ENCODE measurements at regions not wholly inside any gene's neighbourhood (a gene's known extent, or its start where the extent isn't known, plus 50 kb on each side); places are given as distances from the start of the nearest gene placed in this dataset.

GRCh38 chr10:62666275-62666674 is 138.2 kb upstream of the ADO start:
- no peak overlapping the region for H3K4me3 ChIP-seq (replicated peaks in 1 of 2; ENCODE audit: low read depth in 2 of 2, low read length in 2 of 2)
- DNase-seq (ENCODE audit: low read depth in 2 of 2), result no peak
- TF ChIP-seq CTCF (IDR thresholded peaks at IDR 0.05; ENCODE audit: low read depth, low read length), result no peak

- no peak for DNase-seq (ENCODE audit: low read depth in 2 of 2)
- no peak for TF ChIP-seq CTCF (IDR thresholded peaks at IDR 0.05; ENCODE audit: low read depth, low read length)
- no peak overlapping the region for H3K4me3 ChIP-seq (replicated peaks in 1 of 2; ENCODE audit: low read depth in 2 of 2, low read length in 2 of 2)
These were observed 135.2 kb upstream of the ADO start for GRCh38 chr10:62669341-62669740.

GRCh38 chr10:62671104-62671503 is 133.4 kb upstream of the ADO start:
- no peak for TF ChIP-seq CTCF (IDR thresholded peaks at IDR 0.05; ENCODE audit: low read depth, low read length)

GRCh38 chr10:62681211-62681940 is 123.1 kb upstream of the ADO start:
- DNase-seq (ENCODE audit: low read depth in 2 of 2), result peak in 1 of 2 donors; percentile 8
- no peak for TF ChIP-seq CTCF (IDR thresholded peaks at IDR 0.05; ENCODE audit: low read depth, low read length)
- no peak overlapping the region for H3K4me3 ChIP-seq (replicated peaks in 1 of 2; ENCODE audit: low read depth in 2 of 2, low read length in 2 of 2)

More at GRCh38 chr10:62671104-62671503, 133.4 kb upstream of the ADO start:
- no peak overlapping the region for H3K4me3 ChIP-seq (replicated peaks in 1 of 2; ENCODE audit: low read depth in 2 of 2, low read length in 2 of 2)
- DNase-seq (ENCODE audit: low read depth in 2 of 2), result no peak

- no peak for TF ChIP-seq CTCF (IDR thresholded peaks at IDR 0.05; ENCODE audit: low read depth, low read length)
- no peak for DNase-seq (ENCODE audit: low read depth in 2 of 2)
These were observed 119.6 kb upstream of the ADO start for GRCh38 chr10:62684911-62685310.

GRCh38 chr10:62687230-62687748 is 117.2 kb upstream of the ADO start:
- peak in 1 of 2 donors; percentile 65 for DNase-seq (ENCODE audit: low read depth in 2 of 2)
- TF ChIP-seq CTCF (IDR thresholded peaks at IDR 0.05; ENCODE audit: low read depth, low read length), result no peak
- no peak overlapping the region for H3K4me3 ChIP-seq (replicated peaks in 1 of 2; ENCODE audit: low read depth in 2 of 2, low read length in 2 of 2)

More at GRCh38 chr10:62684911-62685310, 119.6 kb upstream of the ADO start:
- no peak overlapping the region for H3K4me3 ChIP-seq (replicated peaks in 1 of 2; ENCODE audit: low read depth in 2 of 2, low read length in 2 of 2)
